ENCODE measurements at regions not wholly inside any gene's neighbourhood (a gene's known extent, or its start where the extent isn't known, plus 50 kb on each side); places are given as distances from the start of the nearest gene placed in this dataset.

DNA sequence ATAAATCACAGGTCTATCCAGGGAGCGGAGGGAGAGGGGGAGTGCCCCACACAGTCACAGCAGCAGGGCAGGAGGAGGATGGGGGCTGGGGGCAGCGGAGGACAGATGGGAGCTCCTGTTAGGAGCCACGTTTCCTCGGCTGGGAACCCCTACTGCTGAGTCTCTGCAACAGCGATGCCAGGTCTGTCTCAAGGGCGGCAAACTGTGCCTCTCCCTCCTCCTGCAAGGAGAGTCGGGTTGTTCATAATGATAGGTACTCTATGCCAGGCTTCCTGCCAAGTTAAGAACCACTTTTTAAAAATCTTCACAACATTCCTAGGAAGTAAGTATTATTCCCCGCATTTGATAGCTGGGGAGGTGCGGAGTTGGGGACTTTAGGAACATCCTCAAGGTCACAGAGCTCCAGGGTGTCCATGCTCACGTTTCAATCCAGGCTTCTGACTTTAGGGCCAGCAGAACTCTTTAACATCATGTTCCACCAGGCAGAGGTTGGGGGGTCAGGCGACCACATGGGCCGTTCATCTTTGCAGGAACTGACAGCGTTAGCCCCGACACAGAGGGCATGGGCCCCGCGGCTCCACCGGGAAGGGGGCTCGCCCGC lies 98.3 kb upstream of the MAML3 start:
- intact Hi-C loops (cut with DNase I; ENCODE audit: low total_unique reads), result loop anchor here (5.0 kb wide), 2 partner anchors 100 to 520 kb away; partner anchors contain the start of gene MAML3
- no peaks in the 10 kb centered on the region for H3K27me3 ChIP-seq
- peak overlapping the region; percentile 91 to 92 for H3K27ac ChIP-seq
- H3K4me3 ChIP-seq, result peak overlapping the region; percentile 63 to 85
- no peaks in the 10 kb centered on the region for H3K36me3 ChIP-seq (ENCODE audit: low read depth, missing control alignments)
- WGBS, 2 donors, result 9 to 23% methylated on average over 9 to 19 of the region's 19 CpGs
- TF ChIP-seq, protein P1, sequence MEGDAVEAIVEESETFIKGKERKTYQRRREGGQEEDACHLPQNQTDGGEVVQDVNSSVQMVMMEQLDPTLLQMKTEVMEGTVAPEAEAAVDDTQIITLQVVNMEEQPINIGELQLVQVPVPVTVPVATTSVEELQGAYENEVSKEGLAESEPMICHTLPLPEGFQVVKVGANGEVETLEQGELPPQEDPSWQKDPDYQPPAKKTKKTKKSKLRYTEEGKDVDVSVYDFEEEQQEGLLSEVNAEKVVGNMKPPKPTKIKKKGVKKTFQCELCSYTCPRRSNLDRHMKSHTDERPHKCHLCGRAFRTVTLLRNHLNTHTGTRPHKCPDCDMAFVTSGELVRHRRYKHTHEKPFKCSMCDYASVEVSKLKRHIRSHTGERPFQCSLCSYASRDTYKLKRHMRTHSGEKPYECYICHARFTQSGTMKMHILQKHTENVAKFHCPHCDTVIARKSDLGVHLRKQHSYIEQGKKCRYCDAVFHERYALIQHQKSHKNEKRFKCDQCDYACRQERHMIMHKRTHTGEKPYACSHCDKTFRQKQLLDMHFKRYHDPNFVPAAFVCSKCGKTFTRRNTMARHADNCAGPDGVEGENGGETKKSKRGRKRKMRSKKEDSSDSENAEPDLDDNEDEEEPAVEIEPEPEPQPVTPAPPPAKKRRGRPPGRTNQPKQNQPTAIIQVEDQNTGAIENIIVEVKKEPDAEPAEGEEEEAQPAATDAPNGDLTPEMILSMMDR (IDR thresholded peaks at IDR 0.05), result no peak
- no peaks in the 10 kb centered on the region for H3K9me3 ChIP-seq
- H3K4me1 ChIP-seq, result peaks cover 18% of the 10 kb centered on the region
- DNase-seq, result peak; percentile 67

DNA sequence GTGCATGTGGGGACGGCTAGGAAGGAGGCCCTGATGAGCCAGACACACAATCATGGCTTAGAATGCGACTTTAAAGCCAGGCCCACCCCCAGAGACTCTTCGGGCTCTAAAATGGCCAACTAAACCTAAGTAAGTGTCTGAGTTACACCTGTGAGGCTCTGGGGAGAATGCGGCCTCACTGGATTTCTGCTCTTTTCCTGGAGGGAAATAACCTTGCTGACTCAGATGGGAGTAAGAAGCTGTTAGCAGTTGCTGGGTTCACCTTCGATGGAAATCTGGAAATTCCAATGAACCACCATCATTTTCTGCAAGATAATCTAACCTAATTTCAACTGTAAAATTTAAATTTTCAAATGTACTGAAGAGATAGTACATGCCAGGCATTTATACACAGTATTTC lies 97.6 kb upstream of the MAML3 start:
- DNase-seq, result no peak
- Histone ChIP-seq H3K36me3 (ENCODE audit: low read depth, missing control alignments) (no peaks in the 10 kb centered on the region), H3K4me3 (no peak overlapping the region), H3K27ac (peak overlapping the region; percentile 34 to 91), H3K27me3 (no peaks in the 10 kb centered on the region), H3K4me1 (peaks cover 18% of the 10 kb centered on the region), H3K9me3 (no peaks in the 10 kb centered on the region)
- TF ChIP-seq, protein P1 (IDR thresholded peaks at IDR 0.05), result no peak
- TF ChIP-seq POLR2A (IDR thresholded peaks at IDR 0.05), result no peak
- 56 to 81% methylated on average over 5 of the region's 5 CpGs for WGBS, 2 donors
- intact Hi-C loops (cut with DNase I; ENCODE audit: low total_unique reads), result loop anchor here (5.0 kb wide), 2 partner anchors 99 to 519 kb away; partner anchors contain the start of gene MAML3

DNA sequence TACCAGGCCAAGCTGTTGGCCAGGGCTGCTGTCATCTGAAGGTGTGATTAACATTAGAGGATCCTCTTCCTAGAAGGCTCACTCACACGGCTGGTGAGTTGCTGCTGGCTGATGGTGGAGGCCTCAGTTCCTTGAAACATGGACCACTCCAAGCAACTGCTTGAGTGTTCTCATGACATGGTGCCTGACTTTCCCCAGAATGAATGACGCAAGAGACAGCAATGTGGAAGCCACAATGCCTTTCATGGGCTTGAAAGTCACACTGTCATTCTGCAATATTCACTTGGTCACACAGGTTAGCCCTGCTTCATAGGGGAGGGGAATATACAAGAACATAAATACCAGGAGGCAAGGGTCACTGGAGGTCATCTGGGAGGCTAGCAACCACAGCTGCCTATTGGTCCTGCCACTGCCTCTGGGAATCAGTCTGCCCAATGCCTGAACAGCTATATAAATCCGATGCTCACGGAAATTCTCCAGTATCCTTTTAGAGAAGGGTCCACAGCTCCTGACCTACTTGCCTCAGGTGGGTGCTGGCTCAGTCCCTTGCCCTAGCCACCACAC lies 97.1 kb upstream of the MAML3 start:
- Histone ChIP-seq H3K4me1 (peaks cover 18% of the 10 kb centered on the region), H3K36me3 (ENCODE audit: low read depth, missing control alignments) (no peaks in the 10 kb centered on the region), H3K27ac (peak overlapping the region; percentile 34 to 91), H3K27me3 (no peaks in the 10 kb centered on the region), H3K9me3 (no peaks in the 10 kb centered on the region), H3K4me3 (no peak overlapping the region)
- WGBS, 2 donors, result 61 to 84% methylated on average over 3 to 4 of the region's 4 CpGs
- TF ChIP-seq, protein P1 (IDR thresholded peaks at IDR 0.05), result no peak
- no peak for TF ChIP-seq POLR2A (IDR thresholded peaks at IDR 0.05)
- intact Hi-C loops (cut with DNase I; ENCODE audit: low total_unique reads), result loop anchor here (5.0 kb wide), 2 partner anchors 99 to 519 kb away; partner anchors contain the start of gene MAML3
- no peak for DNase-seq

DNA sequence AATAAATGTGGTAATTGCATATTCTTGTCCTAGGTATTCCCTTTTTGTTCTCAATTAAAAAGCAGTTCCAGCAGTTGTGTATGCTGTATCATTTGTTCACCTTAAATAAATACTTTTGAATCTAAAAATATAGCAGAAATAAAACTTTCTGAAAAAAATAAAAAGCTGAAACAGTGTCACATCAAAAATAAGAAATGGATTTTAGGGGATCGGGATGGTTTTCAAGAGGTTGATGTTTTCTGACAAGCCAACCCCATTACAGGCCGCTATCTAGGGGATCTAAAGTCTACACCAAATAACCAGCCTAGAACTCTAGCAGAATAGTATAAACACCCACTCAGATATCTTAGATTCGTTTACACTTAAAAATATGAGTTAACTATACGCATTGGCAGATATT lies 95.4 kb upstream of the MAML3 start:
- no peak for TF ChIP-seq POLR2A (IDR thresholded peaks at IDR 0.05)
- TF ChIP-seq, protein P1 (IDR thresholded peaks at IDR 0.05), result no peak
- no peak overlapping the region for H3K4me3 ChIP-seq
- no peaks in the 10 kb centered on the region for H3K27me3 ChIP-seq
- H3K9me3 ChIP-seq, result no peaks in the 10 kb centered on the region
- no peaks in the 10 kb centered on the region for H3K36me3 ChIP-seq (ENCODE audit: low read depth, missing control alignments)
- DNase-seq, result no peak
- no peak overlapping the region for H3K27ac ChIP-seq
- intact Hi-C loops (cut with DNase I; ENCODE audit: low total_unique reads), result no loop called here
- peaks cover 18% of the 10 kb centered on the region for H3K4me1 ChIP-seq
- 82 to 85% methylated on average over 4 of the region's 4 CpGs for WGBS, 2 donors

DNA sequence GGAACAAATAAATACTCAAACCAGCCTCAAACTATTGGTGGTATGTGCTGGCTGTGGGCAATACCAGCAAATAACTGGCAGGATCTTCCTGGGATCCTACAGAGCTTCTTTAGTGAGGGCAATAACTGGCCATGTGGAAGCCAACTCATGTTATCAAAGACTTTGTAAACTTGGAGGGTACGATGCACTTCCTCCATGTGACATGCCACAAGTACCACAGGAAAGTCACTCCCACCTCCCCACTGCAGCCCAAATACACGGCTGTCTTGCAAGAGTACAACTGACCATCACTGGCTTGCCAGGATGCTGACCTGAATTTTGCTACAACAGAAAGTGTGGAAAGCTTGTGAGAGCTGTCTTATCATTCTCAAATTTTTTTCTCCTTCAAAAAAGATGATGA lies 93.3 kb upstream of the MAML3 start:
- DNase-seq, result no peak
- no peaks in the 10 kb centered on the region for H3K9me3 ChIP-seq
- H3K27ac ChIP-seq, result no peak overlapping the region
- H3K27me3 ChIP-seq, result no peaks in the 10 kb centered on the region
- no peak for TF ChIP-seq POLR2A (IDR thresholded peaks at IDR 0.05)
- TF ChIP-seq, protein P1 (IDR thresholded peaks at IDR 0.05), result no peak
- no peaks in the 10 kb centered on the region for H3K36me3 ChIP-seq (ENCODE audit: low read depth, missing control alignments)
- intact Hi-C loops (cut with DNase I; ENCODE audit: low total_unique reads), result no loop called here
- no peak overlapping the region for H3K4me3 ChIP-seq
- H3K4me1 ChIP-seq, result peaks cover 9% of the 10 kb centered on the region
- WGBS, 2 donors, result 73 to 75% methylated on average over 2 of the region's 2 CpGs

Measured in testis (tissue), 2 donors.